ENCODE measurements at regions not wholly inside any gene's neighbourhood (a gene's known extent, or its start where the extent isn't known, plus 50 kb on each side); places are given as distances from the start of the nearest gene placed in this dataset.
"Not testable (repeated sequence)": the region's sequence is repeated elsewhere in the genome, so short reads cannot be mapped to it uniquely, and the experiment has no call there.

- DNase-seq (ENCODE audit: low spot score) = no peak
These were observed 67.2 kb upstream of the ZNF527 start for GRCh38 chr19:37303591-37304171.

DNA sequence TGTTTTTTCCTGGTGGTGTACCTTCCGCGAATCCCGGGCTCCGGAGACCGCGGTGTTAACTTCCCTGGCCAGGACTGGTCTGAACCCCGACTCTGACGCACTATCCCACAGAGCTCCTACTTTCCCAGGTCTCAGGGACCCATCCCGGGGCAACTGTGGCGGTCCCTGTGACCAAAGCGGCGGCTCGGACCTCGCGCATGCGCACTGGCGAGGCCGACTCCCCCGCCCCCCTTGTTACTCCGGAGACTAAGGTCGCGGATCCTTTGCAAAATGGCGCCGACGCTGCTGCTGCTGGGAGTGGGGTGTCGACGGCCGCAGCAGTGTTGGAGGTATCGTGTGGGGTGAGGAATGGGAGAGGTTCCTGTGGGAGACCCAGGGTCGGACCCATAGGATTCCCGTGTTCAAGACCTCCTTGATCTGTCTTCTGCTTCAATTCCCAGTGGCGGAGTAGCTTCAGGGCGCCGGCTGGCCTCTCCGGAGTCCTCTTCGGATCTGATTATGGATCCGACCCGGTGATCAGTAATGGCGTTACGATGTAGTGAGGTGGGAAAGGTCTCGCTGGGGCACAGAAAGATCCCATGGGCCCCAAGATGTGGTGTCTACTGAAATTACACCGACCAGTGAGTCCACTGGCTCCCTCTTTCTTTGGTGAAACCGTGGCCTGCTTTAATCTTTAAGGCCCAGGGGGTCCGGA lies 66.6 kb upstream of the ZNF527 start:
- no peak for DNase-seq (ENCODE audit: low spot score)

GRCh38 chr19:37304884-37305255 lies 66.0 kb upstream of the ZNF527 start:
- DNase-seq (ENCODE audit: low spot score) = no peak

- no peak for DNase-seq (ENCODE audit: low spot score)
These were observed 64.4 kb upstream of the ZNF527 start for GRCh38 chr19:37306383-37306963.

DNA sequence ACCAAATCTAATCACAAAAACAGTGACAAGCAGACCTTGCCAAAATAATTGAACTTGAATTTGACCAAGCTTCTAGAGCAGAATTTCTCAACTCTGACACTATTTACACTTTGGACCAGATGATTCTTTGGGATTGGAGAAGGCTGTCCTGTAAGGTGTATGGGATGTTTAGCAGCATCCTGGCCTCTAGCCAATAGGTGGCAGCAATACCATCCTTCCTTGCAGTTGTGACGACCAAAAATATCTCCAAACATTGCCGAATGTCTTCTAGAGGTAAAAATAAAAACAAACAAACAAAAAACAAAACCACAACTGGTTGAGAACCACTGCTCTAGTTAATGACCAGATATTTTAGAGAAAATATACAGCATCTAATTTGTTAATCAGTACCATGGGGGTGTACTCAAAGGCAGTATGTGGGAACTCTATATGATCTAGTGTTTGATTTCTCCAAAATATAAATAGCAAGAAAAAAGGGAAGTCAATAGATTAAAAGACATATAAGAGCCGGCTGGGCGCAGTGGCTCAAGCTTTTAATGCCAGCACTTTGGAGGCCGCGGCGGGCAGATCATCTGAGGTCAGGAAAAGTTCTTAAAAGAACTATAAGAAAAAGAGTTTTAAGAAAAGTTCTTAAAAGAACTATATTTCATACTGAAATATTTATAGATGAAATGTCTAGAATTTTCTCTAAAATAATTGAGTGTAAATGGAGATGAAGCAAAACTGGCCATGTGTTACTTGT lies 60.9 kb upstream of the ZNF527 start:
- DNase-seq (ENCODE audit: low spot score) = no peak

DNA sequence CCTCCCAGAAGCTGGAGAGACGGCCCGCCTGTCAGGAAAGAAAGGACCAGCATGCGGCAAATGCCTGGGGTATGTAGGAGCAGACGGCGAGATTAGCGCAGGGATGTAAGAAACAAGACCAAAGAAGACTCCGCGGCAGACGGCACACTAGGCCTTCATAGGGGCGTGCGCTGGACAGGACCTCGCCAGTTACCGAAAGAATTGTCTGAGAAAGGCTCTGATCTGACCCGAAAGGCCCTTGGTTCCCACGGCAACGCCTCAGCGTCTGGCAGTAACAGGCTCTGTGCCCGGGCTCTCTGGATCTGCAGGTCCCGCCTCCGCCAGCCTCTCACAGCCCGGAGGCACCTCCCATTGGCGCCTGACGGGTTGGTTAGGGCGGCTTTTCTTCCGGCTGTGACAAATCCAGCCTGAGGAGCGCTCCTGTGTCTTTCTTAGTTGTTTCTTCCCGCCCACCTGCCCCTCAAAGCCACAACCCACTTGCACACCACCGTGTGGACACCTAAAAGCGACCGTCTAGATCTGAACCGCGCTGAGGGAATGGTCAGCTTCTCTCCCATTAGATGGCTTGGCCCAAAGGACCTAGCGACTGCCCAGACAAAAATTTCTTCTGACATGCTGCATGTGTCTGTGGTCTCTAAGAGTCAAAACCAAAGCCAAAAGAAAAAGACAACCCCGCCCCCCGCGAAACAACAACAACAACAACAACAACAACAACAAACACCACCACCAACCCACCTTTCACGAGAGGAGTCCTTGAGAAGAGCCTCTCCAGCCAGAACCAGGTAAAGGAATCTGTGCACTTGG lies 58.2 kb upstream of the ZNF527 start:
- peak; percentile 76 for DNase-seq (ENCODE audit: low spot score)

- no peak for DNase-seq (ENCODE audit: low spot score)
These were observed 57.6 kb upstream of the ZNF527 start for GRCh38 chr19:37313335-37313627.

- peak; percentile 97 for DNase-seq (ENCODE audit: low spot score)
These were observed 53.3 kb upstream of the ZNF527 start for GRCh38 chr19:37317403-37318209.

DNA sequence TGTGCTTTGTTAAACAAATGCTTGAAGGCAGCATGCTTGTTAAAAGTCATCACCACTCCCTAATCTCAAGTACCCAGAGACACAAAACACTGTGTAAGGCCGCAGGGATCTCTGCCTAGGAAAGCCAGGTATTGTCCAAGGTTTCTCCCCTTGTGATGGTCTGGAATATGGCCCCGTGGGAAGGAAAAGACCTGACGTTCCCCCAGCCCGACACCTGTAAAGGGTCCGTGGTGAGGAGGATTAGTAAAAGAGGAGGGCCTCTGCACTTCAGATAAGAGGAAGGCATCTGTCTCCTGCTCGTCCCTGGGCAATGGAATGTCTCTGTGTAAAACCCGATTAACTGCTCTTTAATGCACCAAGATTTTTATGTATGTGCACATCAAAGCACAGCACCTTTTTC lies 49.9 kb upstream of the ZNF527 start:
- not testable (repeated sequence) for DNase-seq (ENCODE audit: low spot score)

Data from SK-N-DZ (cell line).